Adrenal gland (tissue), 9 donors: ENCODE measurements at regions not wholly inside any gene's neighbourhood (a gene's known extent, or its start where the extent isn't known, plus 50 kb on each side); places are given as distances from the start of the nearest gene placed in this dataset.

ENCODE experiments used
- DNase-seq, 7 donors: peaks; one replicate each; pipeline ENCODE4 v3.0.0-alpha.2; 2019 to 2020
- H3K27ac ChIP-seq, 5 donors: fragments of 200-600 bp; sonication (generic) in 4 of 5; 1 replicate in 3 of 5; 2 replicates in 2 of 5; pipeline versions ENCODE4 v1.5.1 to v1.8.0; 2016 to 2020; ENCODE audit warnings: mild to moderate bottlenecking in 1 of 5
- H3K27me3 ChIP-seq: fragments of 200-600 bp; 2 replicates; pipeline ENCODE4 v1.8.0; 2021
- H3K36me3 ChIP-seq, 2 donors: fragments of 200-600 bp; replicated peaks in 1 of 2; 1 replicate in 1 of 2; 2 replicates in 1 of 2; pipeline versions ENCODE4 v1.5.1 to v1.8.0; 2018 to 2022
- H3K4me1 ChIP-seq, 2 donors: fragments of 200-600 bp; replicated peaks in 1 of 2; 1 replicate in 1 of 2; 2 replicates in 1 of 2; pipeline versions ENCODE4 v1.5.1 to v1.8.0; 2018 to 2021
- H3K4me3 ChIP-seq, 4 donors: fragments of 200-600 bp; sonication (generic) in 3 of 4; one replicate each; pipeline ENCODE4 v1.5.1; 2016 to 2018
- H3K9me3 ChIP-seq, 3 donors: fragments of 200-600 bp; sonication (generic) in 1 of 3; replicated peaks in 1 of 3; 1 replicate in 2 of 3; 2 replicates in 1 of 3; pipeline versions ENCODE4 v1.5.1 to v1.8.0; 2016 to 2021
- POLR2A ChIP-seq, 2 donors: fragments of 450-650 bp; IDR thresholded peaks; one replicate each; pipeline ENCODE4 v1.6.1; 2017; ENCODE audit warnings: antibody characterized with exemption in 2 of 2, mild to moderate bottlenecking in 2 of 2, moderate library complexity in 1 of 2
- WGBS, 4 donors: extraction: QIAGEN DNeasy Blood & Tissue Kit in 2 of 4; methylation state at CpG; one replicate each; pipeline versions ENCODE4 v1.1.5 to v1.1.7; 2013 to 2017; 5-methylcytosine and 5-hydroxymethylcytosine counted together
- intact Hi-C, 2 donors: fragments of 100-400 bp; cut with DNase I; formaldehyde crosslinking; loops; one replicate each; pipeline versions ENCODE4 v1.14.1 to v1.15.0; 2022 to 2023
- TF ChIP-seq, protein P1 (sequence below), 6 experiments: fragments of 450-650 bp in 4 of 6; fragments of 200-600 bp in 2 of 6; sonication (generic) in 1 of 6; IDR thresholded peaks; 1 replicate in 5 of 6; 2 replicates in 1 of 6; pipeline versions ENCODE4 v1.5.1 to v1.8.0; 2016 to 2021; ENCODE audit warnings: antibody characterized with exemption in 6 of 6, mild to moderate bottlenecking in 2 of 6, moderate library complexity in 1 of 6
- donor health status: healthy with polysubstance abuse.
- donor health status: Bipolar disorder and iron deficiency.
- donor health status: DM: yes; HTN: yes; CAD: no.
- donor health status: DM: no; HTN: no; CAD: no.
- donor health status: DM: no; HTN: no; CAD: no.

DNA sequence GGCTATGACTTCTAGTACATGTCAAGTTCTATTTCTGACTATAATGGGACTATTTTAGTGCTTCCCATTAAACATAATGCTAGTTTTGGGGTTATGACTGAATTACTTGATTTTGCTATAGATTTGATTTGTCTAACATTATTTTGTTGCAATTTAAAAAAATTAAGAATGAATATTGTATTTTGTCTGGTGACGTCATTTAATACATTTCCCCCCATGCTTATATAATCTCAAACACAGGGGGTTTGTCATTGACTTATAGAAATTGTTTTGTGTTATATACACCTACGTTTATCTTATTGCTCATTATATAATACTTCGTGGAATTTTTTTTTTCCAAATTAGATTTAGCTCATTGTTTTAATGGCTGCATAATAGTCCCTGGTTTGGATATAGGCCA lies 270.3 kb upstream of the VLDLR start:
- TF ChIP-seq, protein P1, sequence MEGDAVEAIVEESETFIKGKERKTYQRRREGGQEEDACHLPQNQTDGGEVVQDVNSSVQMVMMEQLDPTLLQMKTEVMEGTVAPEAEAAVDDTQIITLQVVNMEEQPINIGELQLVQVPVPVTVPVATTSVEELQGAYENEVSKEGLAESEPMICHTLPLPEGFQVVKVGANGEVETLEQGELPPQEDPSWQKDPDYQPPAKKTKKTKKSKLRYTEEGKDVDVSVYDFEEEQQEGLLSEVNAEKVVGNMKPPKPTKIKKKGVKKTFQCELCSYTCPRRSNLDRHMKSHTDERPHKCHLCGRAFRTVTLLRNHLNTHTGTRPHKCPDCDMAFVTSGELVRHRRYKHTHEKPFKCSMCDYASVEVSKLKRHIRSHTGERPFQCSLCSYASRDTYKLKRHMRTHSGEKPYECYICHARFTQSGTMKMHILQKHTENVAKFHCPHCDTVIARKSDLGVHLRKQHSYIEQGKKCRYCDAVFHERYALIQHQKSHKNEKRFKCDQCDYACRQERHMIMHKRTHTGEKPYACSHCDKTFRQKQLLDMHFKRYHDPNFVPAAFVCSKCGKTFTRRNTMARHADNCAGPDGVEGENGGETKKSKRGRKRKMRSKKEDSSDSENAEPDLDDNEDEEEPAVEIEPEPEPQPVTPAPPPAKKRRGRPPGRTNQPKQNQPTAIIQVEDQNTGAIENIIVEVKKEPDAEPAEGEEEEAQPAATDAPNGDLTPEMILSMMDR (IDR thresholded peaks at IDR 0.05): no peak
- no peak for TF ChIP-seq POLR2A (IDR thresholded peaks at IDR 0.05)
- Histone ChIP-seq H3K36me3 (no peaks in the 10 kb centered on the region), H3K4me3 (no peak overlapping the region), H3K4me1 (no peaks in the 10 kb centered on the region), H3K27ac (no peak overlapping the region), H3K27me3 (no peaks in the 10 kb centered on the region), H3K9me3 (no peaks in the 10 kb centered on the region)
- no peak for DNase-seq
- WGBS, 4 donors: 82 to 90% (median 85%) methylated on average over 3 of the region's 3 CpGs
- intact Hi-C loops: no loop called here

DNA sequence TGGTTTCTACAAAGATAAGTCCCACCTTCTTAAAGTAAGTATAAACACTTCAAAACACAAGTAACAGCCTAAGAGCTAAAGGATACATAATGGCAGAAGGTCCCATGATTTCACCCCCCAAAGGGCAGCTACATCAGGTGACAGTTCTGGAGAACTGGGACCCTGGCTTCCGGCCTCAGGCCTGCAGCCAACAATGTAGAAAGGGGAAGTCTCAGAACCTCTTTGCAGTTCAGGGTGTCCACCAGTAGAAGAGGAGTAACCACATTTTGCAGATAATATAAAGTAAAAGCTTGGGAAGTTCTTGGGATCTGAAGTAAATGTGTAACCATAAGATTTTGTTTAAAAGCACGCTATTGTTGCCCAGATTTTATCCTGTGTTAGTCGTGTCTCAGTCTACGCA lies 267.4 kb upstream of the VLDLR start:
- DNase-seq: no peak
- TF ChIP-seq POLR2A (IDR thresholded peaks at IDR 0.05): no peak
- TF ChIP-seq, protein P1 (IDR thresholded peaks at IDR 0.05): no peak
- no peaks in the 10 kb centered on the region for H3K27me3 ChIP-seq
- no peak overlapping the region for H3K27ac ChIP-seq
- H3K4me3 ChIP-seq: no peak overlapping the region
- intact Hi-C loops: no loop called here
- WGBS, 4 donors: 74 to 87% (median 80%) methylated on average over 4 of the region's 4 CpGs
- H3K4me1 ChIP-seq: no peaks in the 10 kb centered on the region
- H3K36me3 ChIP-seq: no peaks in the 10 kb centered on the region
- no peaks in the 10 kb centered on the region for H3K9me3 ChIP-seq

DNA sequence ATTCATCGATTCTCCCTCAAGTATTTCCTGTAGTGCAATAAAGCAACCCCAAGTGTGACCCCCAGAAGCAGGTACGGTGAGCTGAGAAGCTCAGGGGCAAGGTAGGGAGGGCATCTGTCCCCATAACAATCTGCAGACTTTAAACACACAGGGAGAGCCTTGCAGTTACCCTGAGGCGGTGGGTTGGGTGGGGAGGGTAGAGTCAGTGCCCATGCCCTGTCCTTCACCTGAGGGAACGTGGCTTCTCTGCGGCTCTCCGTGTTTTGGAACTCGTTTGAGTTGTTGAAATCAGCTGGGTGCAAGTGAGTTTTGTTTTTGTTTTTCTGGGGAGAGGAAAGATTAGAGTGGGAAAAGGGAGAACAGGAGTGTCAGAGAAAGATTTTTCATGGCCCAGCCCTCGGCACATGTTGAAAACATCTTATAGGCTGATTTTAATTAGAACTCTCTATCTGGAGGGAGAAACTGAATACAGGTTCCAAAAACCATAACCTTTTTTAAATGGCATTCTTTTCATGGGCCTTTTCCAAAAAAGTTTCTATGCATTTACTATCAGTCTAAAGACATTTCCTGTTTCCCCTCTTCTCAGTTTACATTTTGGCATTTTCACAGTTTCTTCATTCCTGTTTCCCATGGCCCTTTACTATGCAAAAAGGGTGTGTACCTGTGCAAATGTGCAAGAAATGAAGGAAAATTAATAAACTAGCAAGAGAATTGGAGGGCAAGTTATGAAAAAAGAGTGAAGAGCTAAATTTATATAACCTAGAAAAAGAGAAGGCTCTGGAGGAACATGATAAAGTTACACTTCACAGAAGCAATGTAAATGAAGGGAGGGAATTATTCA lies 266.5 kb upstream of the VLDLR start:
- WGBS, 4 donors: 66 to 77% (median 67%) methylated on average over 8 of the region's 8 CpGs

DNA sequence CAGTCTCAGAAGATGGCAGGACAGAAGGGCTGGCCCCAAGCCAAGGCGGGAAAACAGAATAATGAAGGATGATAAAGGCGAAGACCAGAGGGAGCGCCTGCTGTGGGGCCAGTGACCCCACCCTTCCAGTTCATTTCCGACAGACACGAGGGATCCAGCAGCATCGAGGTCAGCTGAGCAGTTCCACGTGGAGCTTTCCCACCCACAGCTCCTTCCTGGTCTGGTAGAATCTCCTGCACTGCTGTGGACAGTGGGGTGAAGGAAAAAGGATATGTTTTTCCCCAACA lies 265.9 kb upstream of the VLDLR start:
- H3K36me3 ChIP-seq: no peaks in the 10 kb centered on the region
- TF ChIP-seq, protein P1 (IDR thresholded peaks at IDR 0.05): no peak
- no peak for TF ChIP-seq POLR2A (IDR thresholded peaks at IDR 0.05)
- no peak overlapping the region for H3K4me3 ChIP-seq
- intact Hi-C loops: no loop called here
- 38 to 64% (median 47%) methylated on average over 7 of the region's 7 CpGs for WGBS, 4 donors
- H3K9me3 ChIP-seq: no peaks in the 10 kb centered on the region
- no peaks in the 10 kb centered on the region for H3K27me3 ChIP-seq
- DNase-seq: no peak
- H3K4me1 ChIP-seq: no peaks in the 10 kb centered on the region
- no peak overlapping the region for H3K27ac ChIP-seq

More for the DNA sequence above, 266.5 kb upstream of the VLDLR start:
- DNase-seq: no peak
- no peaks in the 10 kb centered on the region for H3K36me3 ChIP-seq
- H3K27ac ChIP-seq: no peak overlapping the region
- H3K4me3 ChIP-seq: no peak overlapping the region
- no peaks in the 10 kb centered on the region for H3K9me3 ChIP-seq
- no peaks in the 10 kb centered on the region for H3K4me1 ChIP-seq
- H3K27me3 ChIP-seq: no peaks in the 10 kb centered on the region
- no peak for TF ChIP-seq POLR2A (IDR thresholded peaks at IDR 0.05)
- TF ChIP-seq, protein P1 (IDR thresholded peaks at IDR 0.05): no peak
- intact Hi-C loops: no loop called here
